Left renal pelvis (tissue), 4 donors: ENCODE measurements at regions not wholly inside any gene's neighbourhood (a gene's known extent, or its start where the extent isn't known, plus 50 kb on each side); places are given as distances from the start of the nearest gene placed in this dataset.

ENCODE experiments used
- DNase-seq, 4 donors: peaks; one replicate each; pipeline ENCODE4 v3.0.0-alpha.2; 2013; ENCODE audit warnings: low read depth in 4 of 4, low spot score in 3 of 4

DNA sequence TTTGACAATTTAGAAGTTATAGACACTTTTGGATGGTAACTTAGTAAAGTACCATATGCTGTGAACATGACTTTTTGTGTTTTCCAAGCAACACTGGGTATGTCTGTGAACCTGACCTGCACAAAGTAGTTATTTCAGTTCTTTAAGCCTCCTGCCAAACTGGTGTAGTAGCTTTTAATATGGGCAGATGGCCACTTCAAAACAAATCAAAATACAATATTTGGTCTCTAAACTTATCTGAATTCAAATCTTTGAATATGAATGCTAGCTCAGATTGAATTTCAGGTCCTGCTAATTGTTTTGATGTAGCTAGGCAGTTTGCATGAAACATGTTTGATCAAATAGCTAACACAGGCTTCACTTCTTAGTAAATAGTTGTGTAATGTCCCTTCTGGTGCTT is 1176.7 kb upstream of the CDH9 start:
- no peak for DNase-seq

DNA sequence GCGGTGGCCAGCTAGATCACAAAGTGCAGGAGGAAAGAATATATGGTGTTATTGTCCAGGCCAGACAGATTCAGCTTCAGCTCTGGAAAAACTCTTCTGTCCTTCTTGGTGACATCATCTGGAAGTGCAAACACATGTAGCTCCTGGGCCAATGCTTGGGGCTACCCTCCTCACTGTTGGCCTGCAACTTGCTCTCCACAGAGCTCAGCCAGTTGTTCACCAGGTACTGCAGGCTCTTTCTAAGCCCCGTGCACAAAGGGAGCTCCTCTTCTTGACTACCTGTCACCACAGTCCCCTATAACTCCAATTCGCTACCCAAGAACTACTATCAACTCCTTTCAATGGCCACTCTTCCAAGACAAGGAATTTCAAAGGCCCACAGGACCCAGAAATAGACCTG is 1175.9 kb upstream of the CDH9 start:
- no peak for DNase-seq

DNA sequence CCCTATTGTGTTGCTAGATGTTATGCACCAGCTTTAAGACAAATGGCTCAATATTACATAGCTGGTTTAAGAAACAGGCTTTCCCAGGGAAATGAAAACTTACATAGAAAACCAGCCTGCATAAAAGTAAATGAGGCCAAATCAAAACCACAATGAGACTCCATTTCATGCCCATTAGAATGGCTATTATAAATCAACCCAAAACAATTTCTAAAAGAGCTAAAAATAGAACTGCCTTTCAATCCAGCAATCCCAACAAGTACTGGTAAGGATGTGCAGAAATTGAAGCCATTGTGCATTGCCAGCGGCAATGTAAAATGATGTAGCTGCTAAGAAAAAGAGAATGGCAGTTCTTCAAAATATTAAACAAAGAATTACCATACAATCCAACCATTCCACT is 1170.0 kb upstream of the CDH9 start:
- no peak for DNase-seq

DNA sequence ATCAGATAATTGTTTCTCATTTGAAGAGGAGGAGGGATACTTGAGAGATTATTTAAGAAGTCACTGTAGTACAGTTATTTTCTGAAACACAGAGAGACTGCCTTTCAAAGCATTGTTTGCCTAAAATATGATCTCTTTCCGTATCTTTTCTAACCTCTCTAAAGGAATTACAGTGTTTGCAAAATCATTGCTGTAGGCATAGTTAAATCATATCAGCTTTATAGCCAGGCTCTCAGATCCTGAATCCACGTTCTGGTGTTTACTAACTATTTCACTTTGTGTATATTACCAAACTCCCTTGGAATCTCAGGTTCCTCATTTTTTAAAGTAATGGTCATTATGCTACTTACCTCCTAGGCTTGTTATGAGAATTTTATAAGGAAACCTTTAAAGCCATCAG is 1151.6 kb upstream of the CDH9 start:
- DNase-seq: no peak

DNA sequence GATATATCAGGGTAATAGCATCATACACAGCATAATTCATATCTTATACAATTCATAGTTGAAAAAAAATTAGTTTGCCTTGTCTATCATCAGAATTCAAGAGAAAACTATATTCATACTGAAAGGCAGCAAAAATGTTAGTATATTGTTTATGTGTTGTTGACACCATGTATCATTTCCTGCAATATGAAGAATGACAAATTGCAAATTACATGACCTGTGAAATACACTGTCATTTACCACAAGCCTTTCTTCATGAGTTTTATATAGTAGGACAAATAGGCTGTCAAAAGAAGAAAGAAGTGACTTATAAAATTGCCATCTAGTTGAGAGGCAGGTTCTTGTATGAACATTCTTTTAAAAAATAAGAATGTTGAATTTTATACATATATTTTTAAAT is 1136.3 kb upstream of the CDH9 start:
- no peak for DNase-seq

DNA sequence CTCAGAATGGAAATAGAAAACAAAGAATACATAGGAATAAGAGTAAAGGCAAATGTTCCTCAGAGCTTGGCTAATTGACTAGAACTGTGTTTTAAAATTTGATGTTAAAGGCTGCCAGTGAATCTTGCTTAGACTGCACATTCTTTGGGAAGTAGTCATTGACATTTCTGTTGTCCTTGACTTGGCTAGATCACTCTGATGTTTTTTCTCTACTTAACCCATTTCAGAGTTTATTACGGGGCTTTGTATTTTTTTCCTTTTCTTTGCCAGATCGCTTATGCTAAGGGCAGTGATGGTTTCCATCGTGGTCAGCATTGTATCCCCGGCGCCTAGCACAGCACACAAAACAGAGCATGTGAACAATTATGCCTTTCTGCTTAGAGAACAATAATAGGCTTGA is 1126.7 kb upstream of the CDH9 start:
- no peak for DNase-seq

DNA sequence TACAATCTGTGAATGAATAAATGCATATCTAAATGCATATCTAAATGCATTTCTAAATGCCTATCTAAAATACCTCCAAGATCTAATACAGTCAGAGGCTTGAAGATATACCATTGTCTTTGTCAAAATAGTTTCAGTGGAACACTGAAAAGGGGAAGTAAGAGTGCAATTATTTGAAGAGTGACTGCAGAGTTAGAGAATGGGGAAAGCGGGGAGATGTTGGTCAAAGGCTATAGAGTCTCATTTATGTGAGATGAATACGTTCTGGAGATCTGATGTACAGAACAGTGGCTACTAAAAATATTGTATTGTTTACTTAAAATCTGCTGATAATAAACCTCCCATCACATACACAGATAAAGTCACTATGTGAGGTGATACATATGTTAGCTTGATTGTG is 1126.2 kb upstream of the CDH9 start:
- no peak for DNase-seq

DNA sequence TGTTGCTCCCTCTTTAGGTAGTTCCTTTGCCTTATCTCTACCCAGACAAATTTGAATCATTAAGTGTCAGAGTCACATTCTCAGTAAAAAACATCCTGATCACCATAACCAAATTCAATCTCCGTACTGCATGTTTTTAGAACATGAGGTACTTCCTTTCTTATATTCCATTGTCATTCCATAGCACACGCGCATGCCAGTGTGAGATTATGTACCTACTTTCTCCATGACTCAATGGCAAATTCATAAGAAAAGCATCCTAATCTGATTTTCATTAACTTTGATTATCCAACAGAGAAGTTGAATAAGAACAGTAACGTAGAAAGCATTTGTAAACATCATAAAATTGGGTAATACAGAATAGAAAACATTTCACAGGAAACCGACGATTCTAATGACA is 1118.6 kb upstream of the CDH9 start:
- DNase-seq: no peak

DNA sequence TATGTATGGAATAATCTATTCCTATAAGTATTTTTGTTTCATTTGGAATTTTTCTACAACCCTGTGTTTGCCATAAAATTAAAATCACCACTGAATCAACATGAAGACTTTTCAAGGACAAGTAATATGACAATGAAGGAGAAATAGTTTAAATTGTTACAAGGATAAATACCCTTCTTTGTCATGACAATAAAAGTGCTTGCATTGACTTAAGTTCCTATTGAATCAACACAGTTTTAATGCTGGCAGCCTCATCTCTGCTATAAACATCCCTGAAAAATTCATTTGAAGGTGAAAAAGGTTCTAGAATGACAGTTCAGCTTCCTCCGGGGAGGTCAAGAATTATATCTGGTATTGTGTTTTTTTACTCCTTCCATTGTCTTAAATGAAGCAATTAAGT is 1105.1 kb upstream of the CDH9 start:
- no peak for DNase-seq

DNA sequence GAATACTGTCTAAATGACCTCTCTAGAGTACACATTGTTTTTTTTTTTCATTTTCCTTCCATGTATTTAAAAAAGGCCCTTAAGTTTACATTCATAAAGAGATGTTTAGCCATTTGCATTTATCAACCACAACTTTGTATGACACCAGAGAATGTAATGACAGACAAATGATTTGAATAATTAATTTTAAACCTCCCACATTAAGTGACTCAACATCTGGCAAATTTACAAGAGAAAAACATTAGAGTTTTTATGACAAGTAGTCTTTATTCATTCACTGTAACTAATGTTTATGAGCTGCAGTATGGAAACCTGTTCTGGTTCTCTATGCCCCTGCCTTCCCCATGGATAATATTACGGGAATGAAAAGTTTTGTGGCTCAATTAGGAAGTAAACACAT is 1093.8 kb upstream of the CDH9 start:
- no peak for DNase-seq

DNA sequence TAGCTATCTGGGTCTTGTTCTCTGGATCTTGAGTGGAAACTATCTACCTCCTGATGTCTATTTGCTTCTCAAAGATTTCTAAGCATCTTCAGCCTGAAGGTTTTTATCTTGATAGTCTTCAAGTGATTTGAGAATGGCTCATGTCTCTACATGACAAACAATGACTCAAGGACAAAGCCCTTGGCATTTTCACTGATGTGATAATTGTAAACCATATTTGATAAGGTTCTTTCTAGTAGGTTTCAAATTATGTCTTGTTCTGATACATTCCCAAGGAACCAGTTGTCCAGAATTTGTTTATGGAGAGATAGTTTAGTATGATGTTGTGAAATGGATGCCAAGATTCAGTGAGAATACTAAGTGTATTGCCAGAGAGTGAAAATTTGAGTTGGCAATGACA is 1079.3 kb upstream of the CDH9 start:
- DNase-seq: no peak

DNA sequence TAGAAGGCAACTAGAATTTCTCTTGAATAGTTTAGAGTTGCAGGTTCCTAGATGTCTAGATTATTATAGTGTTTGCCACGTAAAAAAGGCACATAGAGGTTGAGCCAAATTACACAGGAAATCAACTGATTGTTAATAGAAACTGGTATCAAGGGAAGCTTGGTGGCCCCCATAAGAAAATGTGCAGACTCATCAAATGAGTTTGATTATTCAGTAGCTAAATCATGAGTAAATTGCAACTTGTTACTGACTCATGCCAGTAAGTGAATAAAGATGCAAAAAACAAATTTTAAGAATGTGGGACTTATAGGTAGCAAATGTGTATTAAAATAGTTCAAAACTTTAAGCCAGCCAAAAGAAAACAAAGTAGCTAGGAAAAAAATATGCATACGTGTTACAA is 1078.9 kb upstream of the CDH9 start:
- DNase-seq: no peak

DNA sequence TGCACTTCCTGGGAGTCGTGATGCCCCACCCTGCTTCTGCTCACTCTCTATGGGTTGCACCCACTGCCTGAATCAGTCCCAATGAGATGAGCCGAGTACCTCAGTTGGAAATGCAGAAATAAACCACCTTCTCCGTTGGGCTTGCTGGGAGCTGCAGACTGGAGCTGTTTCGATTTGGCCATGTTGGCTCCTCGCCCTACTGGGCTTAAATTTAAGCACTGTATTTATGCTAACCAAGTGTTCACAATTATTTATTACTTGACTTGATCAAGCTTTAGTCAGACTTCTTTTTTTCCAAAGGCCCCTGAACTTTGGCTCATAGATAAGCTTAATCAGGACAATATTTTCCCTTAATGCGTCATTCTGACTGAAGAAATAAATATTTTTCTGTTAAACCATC is 1072.4 kb upstream of the CDH9 start:
- DNase-seq: no peak

DNA sequence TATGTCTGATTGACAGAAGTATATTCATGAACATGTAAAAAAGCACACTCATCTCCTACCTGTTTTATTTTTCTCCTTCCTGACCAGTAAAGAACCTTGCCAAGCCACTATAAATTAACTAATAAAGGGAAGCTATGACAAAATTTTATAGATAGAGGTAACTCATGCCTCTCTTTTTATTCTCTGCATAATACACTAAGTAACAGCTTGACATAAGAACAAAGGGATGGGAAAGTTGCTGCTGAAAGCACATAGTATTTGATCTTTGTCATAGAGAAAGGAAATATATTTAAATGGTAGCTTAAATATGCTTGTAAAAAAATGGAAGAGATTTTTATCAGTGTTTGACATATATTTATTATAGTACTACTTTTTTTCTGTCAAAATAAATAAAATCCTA is 1065.7 kb upstream of the CDH9 start:
- no peak for DNase-seq

DNA sequence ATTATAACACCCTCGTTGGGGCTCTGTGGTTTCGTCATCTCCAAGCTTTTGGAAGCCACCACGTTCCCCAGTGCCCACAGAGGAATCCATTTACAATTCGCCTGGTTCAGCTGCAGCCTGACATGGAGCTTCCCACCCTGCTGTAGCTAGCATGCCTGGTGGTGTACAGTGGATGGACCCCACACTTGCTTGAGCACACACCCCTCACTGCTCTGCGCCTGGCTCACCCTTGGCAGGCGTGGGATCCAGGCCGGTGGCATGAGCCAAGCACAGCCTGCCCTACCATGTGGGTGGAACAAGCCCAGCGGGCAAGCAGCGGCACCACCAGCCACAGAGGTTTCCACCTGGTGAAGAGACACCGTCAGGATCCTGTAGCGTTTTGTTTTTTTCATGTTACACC is 1045.7 kb upstream of the CDH9 start:
- no peak for DNase-seq

DNA sequence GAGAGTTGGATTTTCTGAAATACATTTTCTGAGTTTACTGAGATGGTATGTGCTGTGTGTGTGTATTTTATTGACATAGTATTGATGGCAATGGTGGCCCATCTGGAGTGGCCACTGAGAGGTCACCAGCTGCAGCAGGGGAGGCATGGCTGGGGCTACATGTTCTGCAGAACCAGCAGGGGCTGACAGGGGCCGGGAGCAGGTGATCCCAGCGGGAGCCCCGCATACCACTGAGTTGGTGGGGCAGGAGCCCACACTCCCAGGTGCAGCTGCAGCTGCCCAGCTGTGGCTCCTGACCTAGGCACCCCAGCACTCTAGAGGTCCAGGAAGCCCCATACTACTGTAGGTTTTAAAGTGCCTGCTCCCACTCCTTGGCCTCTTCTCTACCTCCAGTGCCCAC is 1044.2 kb upstream of the CDH9 start:
- no peak for DNase-seq

DNA sequence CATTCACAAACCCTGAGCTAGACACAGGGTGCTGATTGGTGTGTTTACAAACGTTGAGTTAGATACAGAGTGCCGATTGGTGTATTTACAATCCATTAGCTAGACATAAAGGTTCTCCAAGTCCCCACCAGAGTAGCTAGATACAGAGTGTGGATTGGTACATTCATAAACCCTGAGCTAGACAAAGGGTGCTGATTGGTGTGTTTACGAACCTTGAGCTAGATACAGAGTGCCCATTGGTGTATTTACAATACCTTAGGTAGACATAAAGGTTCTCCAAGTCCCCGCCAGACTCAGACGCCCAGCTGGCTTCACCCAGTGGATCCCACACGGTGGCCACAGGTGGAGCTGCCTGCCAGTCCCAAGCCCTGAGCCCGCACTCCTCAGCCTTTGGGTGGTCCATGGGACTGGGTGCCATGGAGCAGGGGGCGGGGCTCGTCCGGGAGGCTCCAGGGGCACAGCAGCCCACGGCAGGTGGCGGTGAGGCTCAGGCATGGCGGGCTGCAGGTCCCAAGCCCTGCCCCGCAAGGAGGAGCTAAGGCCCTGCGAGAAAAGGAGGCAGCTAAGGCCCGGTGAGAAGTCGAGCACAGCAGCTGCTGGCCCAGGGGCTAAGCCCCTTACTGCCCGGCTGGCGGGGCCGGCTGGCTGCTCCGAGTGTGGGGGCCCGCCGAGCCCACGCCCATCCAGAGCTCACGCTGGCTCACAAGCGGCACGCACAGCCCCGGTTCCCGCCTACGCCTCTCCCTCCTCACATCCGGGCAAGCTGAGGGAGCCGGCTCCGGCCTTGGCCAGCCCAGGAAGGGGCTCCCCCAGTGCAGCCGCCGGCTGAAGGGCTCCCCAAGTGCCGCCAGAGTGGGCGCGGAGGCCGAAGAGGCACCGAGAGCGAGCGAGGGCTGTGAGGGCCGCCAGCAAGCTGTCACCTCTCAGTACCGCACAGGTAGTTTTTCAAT is 1039.2 kb upstream of the CDH9 start:
- no peak for DNase-seq

DNA sequence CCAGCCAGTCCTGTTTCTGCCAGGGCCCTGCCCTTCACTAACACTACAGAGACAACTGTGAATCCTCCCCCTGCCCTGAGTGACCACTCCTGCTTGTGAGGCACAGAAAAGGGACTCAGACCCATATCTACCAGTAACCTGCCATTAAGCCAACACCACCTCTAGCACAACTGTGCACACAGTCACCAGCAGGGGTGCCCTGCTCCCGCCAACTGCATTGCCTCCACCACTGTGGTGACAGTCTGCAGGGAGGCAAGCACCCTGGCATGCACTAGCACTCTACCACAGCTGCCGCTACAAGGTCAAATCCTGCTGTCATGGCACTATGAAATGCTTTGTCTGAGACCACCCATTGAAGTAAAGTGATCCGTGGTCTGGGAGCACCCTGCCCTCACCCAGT is 1028.5 kb upstream of the CDH9 start:
- DNase-seq: no peak

DNA sequence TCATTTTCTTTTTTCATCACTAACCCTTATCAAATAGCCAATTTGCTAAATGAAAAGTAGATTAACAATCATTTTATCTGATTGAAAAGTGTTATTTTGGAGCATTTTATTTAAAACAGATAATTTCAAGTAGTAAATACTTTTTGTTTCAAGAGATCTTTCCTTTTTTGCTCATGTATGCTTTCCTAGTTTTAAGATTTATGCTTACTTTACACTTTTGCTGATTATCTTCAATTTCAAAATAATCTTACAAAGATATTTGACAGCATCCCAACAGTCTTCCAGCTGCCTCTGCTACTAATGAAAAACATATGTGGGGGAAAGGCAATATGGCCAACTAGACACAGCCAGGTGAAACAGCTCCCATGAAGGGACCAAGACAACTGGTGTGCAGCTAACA is 1027.3 kb upstream of the CDH9 start:
- no peak for DNase-seq

DNA sequence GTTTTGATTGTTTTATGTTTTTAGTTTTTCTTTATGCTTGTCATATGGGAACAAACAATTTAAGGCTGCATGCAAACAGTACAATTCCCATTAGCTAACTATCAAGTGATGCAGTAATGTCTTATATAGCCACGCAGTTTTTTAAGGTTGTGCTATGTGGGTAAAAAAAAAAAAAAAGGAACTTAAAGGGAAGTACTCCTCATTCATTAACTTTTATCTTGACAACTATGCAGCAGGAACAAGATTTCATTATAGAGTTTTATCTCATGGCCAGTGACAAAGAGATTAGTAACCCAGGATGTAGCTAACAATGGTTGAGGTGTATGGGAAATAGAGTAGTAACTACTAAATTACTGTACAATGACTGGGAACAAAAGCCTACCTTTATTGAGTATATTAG is 1008.2 kb upstream of the CDH9 start:
- no peak for DNase-seq

DNA sequence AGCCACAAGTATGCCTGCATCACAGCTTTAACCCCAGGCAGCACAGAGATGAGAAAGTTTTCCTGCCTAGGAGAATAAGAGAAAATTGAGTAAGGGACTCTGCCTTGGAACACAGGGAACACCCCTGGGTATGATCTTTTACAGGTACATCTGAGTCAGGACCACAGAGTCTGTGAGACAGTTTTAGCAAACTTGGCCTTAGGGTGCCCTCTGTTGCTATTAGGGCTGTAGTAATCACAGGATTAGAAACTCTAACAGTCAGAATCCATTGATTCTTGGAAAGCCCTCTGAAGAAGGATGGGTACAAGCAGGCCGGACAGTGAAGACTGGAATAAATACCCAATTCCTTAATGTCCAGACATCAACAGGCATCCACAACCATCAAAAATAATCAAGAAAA is 989.5 kb upstream of the CDH9 start:
- no peak for DNase-seq

DNA sequence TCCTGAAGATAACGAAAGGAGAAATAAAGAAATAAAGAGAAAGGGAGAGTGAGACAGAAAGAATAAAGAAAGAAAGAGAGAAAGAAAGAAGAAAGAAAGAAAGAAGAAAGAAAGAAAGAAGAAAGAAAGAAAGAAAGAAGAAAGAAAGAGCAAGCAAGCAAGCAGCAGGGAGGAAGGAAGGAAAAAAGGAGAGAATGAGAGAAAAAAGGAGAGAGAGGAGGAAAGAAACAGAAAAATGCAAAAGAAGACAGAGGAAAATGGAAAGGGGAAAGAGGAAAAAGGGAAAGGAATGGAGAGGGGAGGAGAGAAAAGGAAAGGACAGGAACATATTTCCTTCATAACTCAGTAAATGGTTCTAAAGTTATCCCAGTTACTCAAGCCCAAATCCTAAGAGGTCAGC is 978.8 kb upstream of the CDH9 start:
- DNase-seq: no peak

DNA sequence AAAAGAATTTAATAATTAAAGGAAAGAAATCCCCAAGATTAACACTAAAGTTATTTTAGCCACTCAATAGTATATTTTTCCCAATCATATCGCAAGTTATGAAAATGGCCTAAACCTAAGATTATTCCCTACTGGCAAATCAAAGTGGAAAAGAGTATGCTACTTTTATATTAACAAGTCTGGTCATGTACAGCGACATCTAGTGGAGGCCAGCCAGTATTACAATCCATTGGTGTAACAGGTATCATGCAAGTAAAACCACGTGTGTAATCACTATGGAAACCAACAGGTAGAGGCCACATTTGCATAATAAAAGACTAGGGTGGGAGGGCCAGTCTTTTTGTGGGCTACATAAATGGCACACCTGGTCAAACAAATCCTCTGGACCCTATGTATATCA is 976.4 kb upstream of the CDH9 start:
- DNase-seq: no peak
